SU-DHL-6 (cell line): ENCODE measurements at regions not wholly inside any gene's neighbourhood (a gene's known extent, or its start where the extent isn't known, plus 50 kb on each side); places are given as distances from the start of the nearest gene placed in this dataset.

Source experiments
- H2AFZ ChIP-seq: fragments of 200-600 bp; sonication (generic); 2 replicates; pipeline ENCODE4 v1.6.1; 2014; ENCODE audit warnings: low read depth, mild to moderate bottlenecking, moderate library complexity, mixed read lengths, antibody characterized with exemption, low read length; ENCODE audit not compliant: severe bottlenecking
- H3F3A ChIP-seq: fragments of 200-600 bp; shearing (Covaris generic); 2 replicates; pipeline ENCODE4 v1.6.0; 2016; ENCODE audit warnings: antibody characterized with exemption, mild to moderate bottlenecking; ENCODE audit not compliant: insufficient read depth
- H3K27ac ChIP-seq: fragments of 200-600 bp; sonication (generic); 2 replicates; pipeline ENCODE4 v1.5.1; 2016; ENCODE audit warnings: low read depth, mild to moderate bottlenecking, low read length, moderate library complexity, mixed read lengths
- H3K27me3 ChIP-seq: fragments of 200-600 bp; sonication (generic), shearing (Covaris generic); 2 replicates; pipeline ENCODE4 v1.6.0; 2014; ENCODE audit warnings: mild to moderate bottlenecking, low read length
- H3K36me3 ChIP-seq: fragments of 200-600 bp; sonication (generic); 2 replicates; pipeline ENCODE4 v1.6.1; 2014; ENCODE audit warnings: mild to moderate bottlenecking, low read length, mixed read lengths
- H3K4me2 ChIP-seq: fragments of 300-600, 200-600 bp; shearing (Covaris generic), sonication (generic); 2 replicates; pipeline ENCODE4 v1.6.0; 2014; ENCODE audit warnings: low read length, low read depth, mild to moderate bottlenecking; ENCODE audit not compliant: poor library complexity, severe bottlenecking
- H3K4me3 ChIP-seq: fragments of 200-600 bp; sonication (generic); 2 replicates; pipeline ENCODE4 v1.5.1; 2014; ENCODE audit warnings: antibody characterized with exemption, low read length, mild to moderate bottlenecking, mixed read lengths; ENCODE audit not compliant: insufficient read depth, poor library complexity, severe bottlenecking
- H3K79me2 ChIP-seq: fragments of 200-600 bp; sonication (generic); 2 replicates; pipeline ENCODE4 v1.6.1; 2014; ENCODE audit warnings: mild to moderate bottlenecking, low read length, moderate library complexity; ENCODE audit not compliant: insufficient read depth
- H3K9ac ChIP-seq: fragments of 200-600 bp; sonication (generic); 2 replicates; pipeline ENCODE4 v1.7.0; 2014; ENCODE audit warnings: mild to moderate bottlenecking, low read length
- H3K9me2 ChIP-seq: fragments of 200-600 bp; sonication (generic); replicated peaks from 2 replicates; pipeline ENCODE4 v1.6.1; 2014; ENCODE audit warnings: low read length; ENCODE audit not compliant: insufficient read depth
- H3K9me3 ChIP-seq: fragments of 200-600 bp; sonication (generic); 2 replicates; pipeline ENCODE4 v1.6.1; 2014; ENCODE audit warnings: low read length, mixed read lengths; ENCODE audit not compliant: insufficient read depth
- H4K20me1 ChIP-seq: fragments of 200-600 bp; sonication (generic); 2 replicates; pipeline ENCODE4 v1.6.1; 2014; ENCODE audit warnings: low read depth, mild to moderate bottlenecking, antibody characterized with exemption, low read length, moderate library complexity, mixed read lengths
- CTCF ChIP-seq: fragments of 200-600 bp; sonication (generic); IDR thresholded peaks from one replicate; pipeline ENCODE4 v1.5.1; 2017; ENCODE audit warnings: antibody characterized with exemption, mild to moderate bottlenecking, low read length, moderate library complexity; ENCODE audit not compliant: insufficient read depth, poor library complexity, severe bottlenecking
- EZH2phosphoT487 ChIP-seq: fragments of 200-600 bp; sonication (generic), shearing (Covaris generic); conservative IDR thresholded peaks from 2 replicates; pipeline ENCODE4 v1.6.1; 2018; ENCODE audit warnings: mild to moderate bottlenecking, antibody characterized with exemption, low read length, moderate library complexity, mixed read lengths

- Histone ChIP-seq H2AFZ (no peak overlapping the region), H3K9me2 (no peaks in the 10 kb centered on the region)
These were observed 263.4 kb upstream of the SNX7 start for GRCh38 chr1:98398092-98398491.

GRCh38 chr1:98393719-98394118 is 267.8 kb upstream of the SNX7 start:
- Histone ChIP-seq H3K36me3 (no peaks in the 10 kb centered on the region), H3K9me3 (no peaks in the 10 kb centered on the region)

More at GRCh38 chr1:98398092-98398491, 263.4 kb upstream of the SNX7 start:
- Histone ChIP-seq H3K4me2 (no peak overlapping the region), H3K9ac (no peak overlapping the region), H3K36me3 (no peaks in the 10 kb centered on the region), H3K9me3 (no peaks in the 10 kb centered on the region), H3K27me3 (no peaks in the 10 kb centered on the region), H3K79me2 (no peaks in the 10 kb centered on the region), H3F3A (no peaks in the 10 kb centered on the region), H3K4me3 (no peak overlapping the region), H4K20me1 (no peaks in the 10 kb centered on the region), H3K27ac (no peak overlapping the region)
- no peak for TF ChIP-seq CTCF
- TF ChIP-seq EZH2phosphoT487: no peak

GRCh38 chr1:98391175-98391574 is 270.3 kb upstream of the SNX7 start:
- no peak for TF ChIP-seq EZH2phosphoT487
- TF ChIP-seq CTCF: no peak
- Histone ChIP-seq H3F3A (no peaks in the 10 kb centered on the region), H2AFZ (no peak overlapping the region), H3K4me2 (no peak overlapping the region), H3K9me3 (no peaks in the 10 kb centered on the region), H4K20me1 (no peaks in the 10 kb centered on the region), H3K79me2 (no peaks in the 10 kb centered on the region), H3K36me3 (no peaks in the 10 kb centered on the region), H3K9me2 (no peaks in the 10 kb centered on the region), H3K27ac (no peak overlapping the region), H3K9ac (no peak overlapping the region), H3K27me3 (no peaks in the 10 kb centered on the region), H3K4me3 (no peak overlapping the region)

More at GRCh38 chr1:98393719-98394118, 267.8 kb upstream of the SNX7 start:
- Histone ChIP-seq H3K27me3 (no peaks in the 10 kb centered on the region), H2AFZ (no peak overlapping the region), H3K79me2 (no peaks in the 10 kb centered on the region), H3K4me2 (no peak overlapping the region), H3K9ac (no peak overlapping the region), H3K4me3 (no peak overlapping the region), H4K20me1 (no peaks in the 10 kb centered on the region), H3F3A (no peaks in the 10 kb centered on the region), H3K27ac (no peak overlapping the region), H3K9me2 (no peaks in the 10 kb centered on the region)
- TF ChIP-seq CTCF (no peak), EZH2phosphoT487 (no peak)

GRCh38 chr1:98389809-98390208 is 271.7 kb upstream of the SNX7 start:
- H3K4me3 ChIP-seq: no peak overlapping the region
- H2AFZ ChIP-seq: no peak overlapping the region
- H4K20me1 ChIP-seq: no peaks in the 10 kb centered on the region
- TF ChIP-seq CTCF: no peak
- no peak for TF ChIP-seq EZH2phosphoT487
- no peaks in the 10 kb centered on the region for H3K36me3 ChIP-seq
- no peaks in the 10 kb centered on the region for H3K27me3 ChIP-seq
- H3K27ac ChIP-seq: no peak overlapping the region
- H3F3A ChIP-seq: no peaks in the 10 kb centered on the region
- H3K9me2 ChIP-seq: no peaks in the 10 kb centered on the region
- no peaks in the 10 kb centered on the region for H3K9me3 ChIP-seq
- no peak overlapping the region for H3K4me2 ChIP-seq
- no peaks in the 10 kb centered on the region for H3K79me2 ChIP-seq
- H3K9ac ChIP-seq: no peak overlapping the region
